HG02852 (cell line): ENCODE measurements at regions not wholly inside any gene's neighbourhood (a gene's known extent, or its start where the extent isn't known, plus 50 kb on each side); places are given as distances from the start of the nearest gene placed in this dataset.
"Not testable (repeated sequence)": the region's sequence is repeated elsewhere in the genome, so short reads cannot be mapped to it uniquely, and the experiment has no call there.

Experiments used
- ATAC-seq: cut with Tn5 transposase; IDR thresholded peaks from one replicate; pipeline ENCODE4 v1.9.1; 2021; ENCODE audit warnings: mild to moderate bottlenecking, moderate library complexity; ENCODE audit not compliant: unreplicated experiment

- ATAC-seq, result no peak
Measured at GRCh38 chr14:87443787-87444186, 549.2 kb downstream of the GALC start.

DNA sequence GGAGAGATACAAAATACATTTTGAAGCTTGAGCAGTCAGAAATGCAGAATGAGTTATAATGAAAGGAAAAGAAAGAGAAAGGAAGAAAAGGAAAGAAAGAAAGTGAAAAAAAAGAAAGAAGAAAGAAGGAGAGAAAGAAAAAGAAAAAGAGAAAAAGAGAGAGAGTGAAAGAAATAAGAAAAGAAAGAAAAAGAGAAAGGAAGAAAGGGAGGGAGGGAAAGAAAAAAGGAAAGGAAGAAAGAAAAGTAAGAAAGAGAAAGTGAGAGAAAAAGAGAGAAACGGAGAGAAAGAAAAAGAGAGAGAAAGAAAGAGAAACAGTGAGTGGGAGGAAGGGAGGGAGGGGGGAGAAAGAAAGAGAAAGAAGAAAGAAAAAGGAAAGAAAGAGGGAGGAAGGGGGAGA is 549.9 kb downstream of the GALC start:
- ATAC-seq, result no peak

GRCh38 chr14:87437158-87437557 is 555.8 kb downstream of the GALC start:
- ATAC-seq, result no peak

DNA sequence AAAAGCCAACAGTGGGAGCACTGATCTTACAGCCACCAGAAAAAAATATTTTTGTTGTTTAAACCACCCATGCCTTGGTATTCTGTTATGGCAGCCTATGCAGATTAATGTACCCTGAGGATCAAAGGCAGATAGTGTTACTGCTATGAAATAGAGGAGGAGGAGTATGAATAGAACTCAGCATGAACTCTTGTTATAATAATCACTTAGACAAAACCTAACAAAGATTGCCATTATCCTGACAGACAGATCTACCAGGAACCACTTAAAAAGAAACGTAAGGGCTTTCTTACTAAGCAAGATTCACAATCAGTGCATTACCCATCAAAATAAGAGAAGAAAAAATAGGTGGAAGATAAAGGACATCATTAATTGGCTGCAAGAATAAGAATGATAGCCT is 558.3 kb downstream of the GALC start:
- no peak for ATAC-seq

DNA sequence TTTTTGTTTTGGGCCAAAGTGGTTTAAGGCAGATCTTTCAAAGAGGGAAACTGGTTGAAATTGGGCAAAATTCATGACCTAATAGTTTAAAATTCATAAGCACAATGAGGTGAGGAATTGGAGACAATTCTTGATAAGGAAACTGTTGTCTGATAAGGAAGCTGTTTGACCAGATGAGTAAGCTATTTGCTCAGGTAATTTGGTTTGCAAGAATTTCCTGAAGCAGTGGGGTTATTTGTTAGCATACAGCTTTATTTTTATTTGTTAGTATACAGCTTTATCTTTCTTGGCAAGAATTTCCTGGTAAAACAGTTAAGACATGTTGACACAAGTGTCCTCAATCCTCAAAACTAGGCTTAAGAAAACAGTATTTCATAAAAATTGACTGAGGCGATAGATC is 559.0 kb downstream of the GALC start:
- ATAC-seq, result no peak

- no peak for ATAC-seq
Measured at GRCh38 chr14:87432698-87433097, 560.3 kb downstream of the GALC start.

DNA sequence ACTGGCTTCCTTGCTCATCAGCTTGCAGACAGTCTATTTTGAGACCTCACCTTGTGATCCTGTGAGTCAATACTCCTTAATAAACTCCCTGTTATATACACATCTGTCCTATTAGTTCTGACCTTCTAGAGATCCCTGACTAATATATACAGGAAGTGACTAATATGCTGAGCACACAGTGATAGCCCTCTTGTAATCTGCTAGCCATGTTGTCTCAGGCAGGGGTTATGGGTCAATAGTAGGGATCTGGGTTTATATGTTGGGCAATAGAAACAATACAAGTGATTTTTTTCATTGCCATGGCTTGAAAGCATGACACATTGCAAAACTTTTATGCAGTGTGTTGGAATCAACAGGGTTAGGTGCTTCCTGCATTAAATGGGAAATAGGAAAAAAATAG is 562.2 kb downstream of the GALC start:
- no peak for ATAC-seq

GRCh38 chr14:87430214-87430613 is 562.8 kb downstream of the GALC start:
- ATAC-seq, result no peak

DNA sequence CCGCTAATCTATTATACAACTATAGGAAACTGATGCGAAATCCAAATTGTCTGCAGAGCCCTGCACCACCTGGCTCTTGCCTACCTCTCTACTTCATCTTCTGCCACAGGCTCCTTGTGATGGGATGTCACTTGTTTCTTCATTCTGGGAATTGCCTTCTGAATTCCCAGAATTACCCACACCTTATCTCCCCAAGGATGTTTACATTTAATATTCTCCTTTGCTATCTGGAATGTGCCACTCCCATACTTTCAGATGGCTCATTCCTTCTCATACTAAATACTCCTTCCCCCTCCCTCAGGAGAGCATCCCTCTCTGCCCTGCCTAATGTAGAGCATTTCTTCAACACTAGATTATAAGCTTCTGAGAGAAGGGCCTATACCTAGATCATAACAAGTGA is 573.1 kb downstream of the GALC start:
- ATAC-seq, result no peak

- ATAC-seq, result no peak
Measured at GRCh38 chr14:87411370-87411769, 581.6 kb downstream of the GALC start.

DNA sequence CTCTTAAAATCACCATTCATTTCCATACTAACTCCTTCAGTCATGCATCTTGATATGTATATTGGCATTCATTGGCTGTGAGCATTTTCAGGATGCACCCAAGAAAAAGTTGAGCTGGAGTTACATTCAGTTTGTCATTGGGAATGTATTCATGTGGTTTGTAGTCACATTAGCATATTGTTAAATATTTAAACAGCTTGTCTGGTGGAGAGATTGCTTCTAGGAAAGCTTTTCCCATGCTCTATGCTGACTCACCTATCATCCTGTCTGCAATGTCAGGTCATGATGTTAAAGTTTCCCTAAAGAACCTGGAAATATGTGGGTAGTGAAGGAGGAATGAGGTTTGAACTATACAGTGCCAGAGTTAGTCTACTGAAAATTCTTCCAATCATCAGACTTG is 583.6 kb downstream of the GALC start:
- no peak for ATAC-seq

DNA sequence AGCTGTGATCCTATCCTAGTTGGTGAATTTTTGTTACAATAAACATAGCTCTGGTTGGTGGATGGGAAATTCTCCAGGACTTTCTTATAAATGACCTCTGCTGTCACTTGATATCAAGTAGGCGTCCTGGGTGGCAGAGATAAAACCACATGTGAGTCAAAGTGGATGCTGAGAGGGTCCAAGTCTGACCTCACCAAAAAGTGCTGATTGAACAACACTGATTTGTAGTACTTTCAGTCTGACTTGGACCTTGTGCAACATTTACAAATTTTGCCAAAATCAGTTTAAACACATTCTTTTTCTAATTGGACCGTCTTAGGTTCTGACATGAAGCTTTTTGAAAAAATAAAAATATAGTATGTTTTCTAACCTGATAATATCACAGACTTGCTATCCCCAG is 585.6 kb downstream of the GALC start:
- no peak for ATAC-seq

GRCh38 chr14:87405563-87405962 is 587.4 kb downstream of the GALC start:
- ATAC-seq, result no peak

DNA sequence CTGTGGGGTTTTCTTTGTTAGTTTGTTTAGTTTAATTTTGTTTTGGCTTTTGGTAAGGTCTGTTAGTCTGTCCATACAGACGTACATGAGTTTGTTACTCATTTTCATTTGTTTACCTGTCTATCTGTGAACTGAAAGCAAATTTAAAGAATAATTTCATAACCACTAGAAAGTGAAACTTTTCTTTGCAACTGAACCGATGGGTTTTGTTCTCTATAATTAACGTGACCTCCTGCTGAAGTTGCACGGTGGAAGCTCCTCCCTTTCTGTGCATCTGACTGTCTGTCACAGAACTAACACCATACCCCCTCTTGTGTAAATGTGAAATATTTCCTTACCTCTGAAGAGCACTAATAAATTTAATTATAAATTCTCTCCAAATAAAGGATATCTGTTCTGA is 595.5 kb downstream of the GALC start:
- peak; percentile 73 for ATAC-seq

DNA sequence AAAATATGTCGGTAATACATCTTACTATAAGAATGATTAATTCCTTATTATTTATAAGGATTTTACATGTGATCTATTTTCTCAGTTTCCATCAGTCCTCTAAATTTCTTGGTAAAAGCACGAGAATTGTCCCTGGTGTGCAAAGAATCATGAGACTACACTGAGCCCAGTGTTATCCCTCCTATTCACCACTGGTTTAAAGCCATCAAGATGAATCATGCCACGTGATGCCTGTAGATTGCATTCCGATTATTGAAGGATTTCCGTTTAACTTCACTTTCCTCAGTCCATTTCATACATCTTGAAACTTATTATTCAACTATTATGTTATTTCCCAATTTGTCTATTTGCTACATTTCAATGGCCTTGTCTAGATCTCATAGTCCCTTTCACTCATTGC is 601.9 kb downstream of the GALC start:
- no peak for ATAC-seq

DNA sequence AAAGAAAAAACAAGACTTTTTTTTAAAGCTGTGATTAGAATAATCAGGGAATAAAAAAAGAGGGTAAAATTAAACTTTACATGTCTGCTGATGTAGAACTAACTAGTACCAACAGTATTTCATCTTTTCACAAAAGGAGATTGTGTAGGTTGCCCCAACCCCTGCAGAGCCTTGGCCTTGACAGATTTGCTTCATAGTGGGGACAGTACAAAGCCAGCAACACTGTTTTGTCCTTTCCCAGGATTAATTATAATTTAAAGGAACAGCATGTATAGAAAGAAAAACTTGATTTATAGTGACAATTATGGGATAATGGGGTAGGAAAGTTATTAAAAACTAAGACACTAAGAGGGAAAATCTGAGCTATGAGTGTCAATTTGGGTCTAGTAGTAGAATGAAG is 604.0 kb downstream of the GALC start:
- ATAC-seq, result no peak

DNA sequence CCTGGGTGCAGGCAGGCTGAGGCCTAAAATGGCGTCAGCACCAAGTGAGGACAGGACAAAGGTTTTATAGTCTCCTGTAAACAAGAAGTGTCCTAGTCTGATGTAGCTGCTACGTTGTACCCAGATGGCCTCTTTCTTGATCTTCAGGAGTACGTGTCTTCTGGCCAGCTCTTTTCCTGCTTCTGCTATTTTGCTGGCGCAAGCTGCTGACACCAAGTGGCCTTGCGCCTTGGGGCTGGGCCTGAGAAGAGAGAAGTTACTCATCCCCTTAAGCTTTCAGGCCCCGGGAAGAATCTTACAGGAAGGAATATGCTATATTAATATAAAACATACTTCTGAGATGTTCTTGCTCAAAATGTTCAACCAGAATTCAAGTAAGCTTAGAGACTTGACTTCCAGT is 605.2 kb downstream of the GALC start:
- no peak for ATAC-seq

GRCh38 chr14:87386524-87386923 is 606.5 kb downstream of the GALC start:
- no peak for ATAC-seq

GRCh38 chr14:87380054-87380453 is 612.9 kb downstream of the GALC start:
- no peak for ATAC-seq

- no peak for ATAC-seq
Measured at GRCh38 chr14:87368751-87369150, 624.2 kb downstream of the GALC start.

DNA sequence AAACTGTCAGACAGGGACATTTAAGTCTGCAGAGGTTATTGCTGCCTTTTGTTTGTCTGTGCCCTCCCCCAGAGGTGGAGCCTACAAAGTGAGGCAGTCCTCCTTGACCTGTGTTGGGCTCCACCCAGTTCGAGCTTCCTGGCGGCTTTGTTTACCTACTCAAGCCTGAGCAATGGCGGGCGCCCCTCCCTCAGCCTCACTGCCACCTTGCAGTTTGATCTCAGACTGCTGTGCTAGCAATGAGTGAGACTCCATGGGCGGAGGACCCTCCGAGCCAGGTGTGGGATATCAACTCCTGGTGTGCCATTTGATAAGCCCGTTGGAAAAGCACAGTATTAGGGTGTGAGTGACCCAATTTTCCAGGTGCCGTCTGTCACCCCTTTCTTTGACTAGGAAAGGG is 632.7 kb downstream of the GALC start:
- not testable (repeated sequence) for ATAC-seq

DNA sequence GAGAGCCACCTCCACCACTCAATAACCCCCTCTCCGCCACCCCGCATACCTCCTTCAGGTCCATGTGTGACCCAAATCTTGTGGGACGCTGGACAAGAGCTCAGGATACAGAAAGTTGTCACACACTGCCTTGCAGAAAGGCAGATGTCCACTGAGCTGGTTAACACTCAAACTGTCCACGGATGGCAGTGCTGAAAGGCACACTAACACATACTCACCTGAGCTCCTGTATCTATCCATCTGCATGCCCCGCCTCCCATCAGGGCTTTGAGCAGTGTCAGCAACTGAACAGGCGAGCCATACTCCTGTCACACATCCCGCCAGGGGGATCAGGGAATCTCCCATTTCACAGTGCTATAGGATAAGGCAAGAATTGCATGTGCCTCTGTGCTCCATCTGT is 642.0 kb downstream of the GALC start:
- no peak for ATAC-seq

DNA sequence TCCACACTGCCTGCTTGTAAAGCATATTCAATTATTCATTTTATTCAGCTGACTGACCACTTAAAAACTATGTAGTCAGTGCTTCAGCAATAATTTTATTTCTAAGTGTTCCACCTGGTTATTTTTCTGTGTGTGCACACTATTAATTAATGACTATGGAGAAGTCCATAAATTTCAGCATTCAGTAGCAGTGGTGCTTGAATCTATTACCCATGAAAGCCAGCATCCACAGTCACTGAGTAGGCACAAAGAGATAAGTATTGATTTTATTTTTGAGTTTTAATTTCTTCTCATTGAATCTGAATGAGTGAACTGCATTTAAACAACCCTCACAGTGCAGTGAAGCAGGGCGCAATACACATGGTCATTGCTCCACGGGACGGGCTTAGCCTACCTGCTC is 643.1 kb downstream of the GALC start:
- no peak for ATAC-seq

DNA sequence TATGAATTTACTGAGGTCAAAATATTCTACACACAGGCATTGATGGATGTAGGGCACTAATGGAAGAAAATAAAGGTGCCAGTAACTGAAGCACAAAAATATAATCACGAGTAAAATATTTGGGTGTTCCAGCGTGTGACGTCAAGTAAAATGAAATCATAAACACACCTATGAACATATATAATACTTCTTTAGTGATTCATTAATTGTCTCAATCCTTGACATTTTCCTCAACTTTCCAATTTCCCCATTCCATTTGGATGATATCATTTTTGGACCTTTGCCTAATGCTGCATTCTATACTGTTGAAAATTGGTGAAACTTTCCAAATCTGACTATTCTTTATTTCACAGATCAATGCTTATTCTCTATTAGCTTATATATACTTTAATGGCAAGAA is 649.3 kb downstream of the GALC start:
- ATAC-seq, result no peak
